Keratinocyte (primary cell): ENCODE measurements at regions not wholly inside any gene's neighbourhood (a gene's known extent, or its start where the extent isn't known, plus 50 kb on each side); places are given as distances from the start of the nearest gene placed in this dataset.

ENCODE experiments used
- DNase-seq: peaks from one replicate; pipeline ENCODE4 v3.0.0-alpha.2; 2011; ENCODE audit warnings: low read depth, missing footprints, low spot score
- FAIRE-seq: peaks from 2 replicates; lab custom pipeline; 2011; peaks lifted over from hg19 to GRCh38; lab: Jason Lieb, UNC
- H2AFZ ChIP-seq: 2 replicates; pipeline ENCODE4 v1.6.0; 2012; ENCODE audit warnings: low read length, control low read depth, inconsistent platforms; ENCODE audit not compliant: control insufficient read depth
- H3K27ac ChIP-seq: 2 replicates; pipeline ENCODE4 v1.5.1; 2011; ENCODE audit warnings: low read length; ENCODE audit not compliant: control insufficient read depth, insufficient read depth
- H3K27me3 ChIP-seq: 3 replicates; pipeline ENCODE4 v1.6.0; 2011; ENCODE audit warnings: low read length; ENCODE audit not compliant: control insufficient read depth, insufficient read depth; ENCODE audit errors: extremely low read depth
- H3K36me3 ChIP-seq, 2 experiments: 2 replicates in 1 of 2; 3 replicates in 1 of 2; pipeline ENCODE4 v1.5.1; 2011; ENCODE audit warnings: low read length in 2 of 2, mild to moderate bottlenecking in 1 of 2; ENCODE audit not compliant: control insufficient read depth in 2 of 2, insufficient read depth in 2 of 2; ENCODE audit errors: extremely low read depth in 1 of 2
- H3K4me1 ChIP-seq: 3 replicates; pipeline ENCODE4 v1.5.1; 2011; ENCODE audit warnings: low read length; ENCODE audit not compliant: control insufficient read depth, insufficient read depth; ENCODE audit errors: extremely low read depth
- H3K4me2 ChIP-seq: 3 replicates; pipeline ENCODE4 v1.6.0; 2011; ENCODE audit warnings: low read depth, low read length; ENCODE audit not compliant: control insufficient read depth, insufficient read depth; ENCODE audit errors: extremely low read depth
- H3K4me3 ChIP-seq, 3 experiments: fragments of 200-600 bp in 1 of 3; sonication (generic) in 1 of 3; 2 replicates in 2 of 3; 3 replicates in 1 of 3; pipeline ENCODE4 v1.5.1; 2011 to 2016; ENCODE audit warnings: low read length in 3 of 3, mild to moderate bottlenecking in 3 of 3, control low read depth in 2 of 3, inconsistent platforms in 1 of 3, low read depth in 1 of 3, mixed read lengths in 1 of 3, mixed run types in 1 of 3, moderate library complexity in 1 of 3; ENCODE audit not compliant: control insufficient read depth in 2 of 3, insufficient read depth in 2 of 3; ENCODE audit errors: extremely low read depth in 1 of 3
- H3K79me2 ChIP-seq: 2 replicates; pipeline ENCODE4 v1.6.0; 2012; ENCODE audit warnings: low read length; ENCODE audit not compliant: control insufficient read depth, insufficient read depth
- H3K9ac ChIP-seq: 3 replicates; pipeline ENCODE4 v1.6.0; 2011; ENCODE audit warnings: low read length; ENCODE audit not compliant: control insufficient read depth, insufficient read depth; ENCODE audit errors: extremely low read depth
- H3K9me1 ChIP-seq: 3 replicates; pipeline ENCODE4 v1.6.0; 2011; ENCODE audit warnings: low read length; ENCODE audit not compliant: control insufficient read depth, insufficient read depth; ENCODE audit errors: extremely low read depth
- H3K9me3 ChIP-seq: 2 replicates; pipeline ENCODE4 v1.5.1; 2012; ENCODE audit warnings: low read depth, low read length; ENCODE audit not compliant: control insufficient read depth
- H4K20me1 ChIP-seq: 3 replicates; pipeline ENCODE4 v1.6.0; 2011; ENCODE audit warnings: low read length; ENCODE audit not compliant: control insufficient read depth, insufficient read depth; ENCODE audit errors: extremely low read depth
- CTCF ChIP-seq, 3 experiments: IDR thresholded peaks in 1 of 3; conservative IDR thresholded peaks in 1 of 3; optimal IDR thresholded peaks in 1 of 3; 2 replicates in 2 of 3; 3 replicates in 1 of 3; pipeline versions ENCODE3 to v1.5.1; 2011; ENCODE audit warnings: low read length in 3 of 3, mild to moderate bottlenecking in 3 of 3, moderate library complexity in 2 of 3, control low read depth in 1 of 3, inconsistent platforms in 1 of 3; ENCODE audit not compliant: insufficient read depth in 2 of 3; ENCODE audit errors: extremely low read depth in 1 of 3
- EZH2 ChIP-seq: IDR thresholded peaks from one replicate; pipeline ENCODE4 v1.6.1; 2012; ENCODE audit warnings: inconsistent platforms, mild to moderate bottlenecking, low read length, moderate library complexity
- dilution Hi-C: fragments of 300-500 bp; cut with MboI; formaldehyde crosslinking; loops from one replicate; pipeline ENCODE4 v1.7.0; 2020; ENCODE audit warnings: low sequenced_read_pairs; ENCODE audit not compliant: extremely low pct_ligation_motif_present

- Histone ChIP-seq H2AFZ (no peak overlapping the region), H3K4me2 (no peak overlapping the region), H3K9me3 (no peaks in the 10 kb centered on the region), H3K9me1 (no peaks in the 10 kb centered on the region), H3K4me3 (no peak overlapping the region), H3K36me3 (no peaks in the 10 kb centered on the region), H3K27ac (no peak overlapping the region), H3K79me2 (no peaks in the 10 kb centered on the region), H3K4me1 (no peaks in the 10 kb centered on the region), H3K27me3 (no peaks in the 10 kb centered on the region), H4K20me1 (no peaks in the 10 kb centered on the region), H3K9ac (no peak overlapping the region)
- DNase-seq (no peak), FAIRE-seq (no peak)
- dilution Hi-C loops = no loop called here
- TF ChIP-seq EZH2 = no peak
- TF ChIP-seq CTCF (optimal IDR thresholded peaks at IDR 0.05 in 1 of 3, IDR thresholded peaks at IDR 0.05 in 1 of 3, conservative IDR thresholded peaks at IDR 0.05 in 1 of 3; ENCODE audit: extremely low read depth in 1 of 3, insufficient read depth in 2 of 3, low read length in 3 of 3) = no peak
Measured at GRCh38 chr2:75922191-75922590, 211.5 kb upstream of the GCFC2 start.

DNA sequence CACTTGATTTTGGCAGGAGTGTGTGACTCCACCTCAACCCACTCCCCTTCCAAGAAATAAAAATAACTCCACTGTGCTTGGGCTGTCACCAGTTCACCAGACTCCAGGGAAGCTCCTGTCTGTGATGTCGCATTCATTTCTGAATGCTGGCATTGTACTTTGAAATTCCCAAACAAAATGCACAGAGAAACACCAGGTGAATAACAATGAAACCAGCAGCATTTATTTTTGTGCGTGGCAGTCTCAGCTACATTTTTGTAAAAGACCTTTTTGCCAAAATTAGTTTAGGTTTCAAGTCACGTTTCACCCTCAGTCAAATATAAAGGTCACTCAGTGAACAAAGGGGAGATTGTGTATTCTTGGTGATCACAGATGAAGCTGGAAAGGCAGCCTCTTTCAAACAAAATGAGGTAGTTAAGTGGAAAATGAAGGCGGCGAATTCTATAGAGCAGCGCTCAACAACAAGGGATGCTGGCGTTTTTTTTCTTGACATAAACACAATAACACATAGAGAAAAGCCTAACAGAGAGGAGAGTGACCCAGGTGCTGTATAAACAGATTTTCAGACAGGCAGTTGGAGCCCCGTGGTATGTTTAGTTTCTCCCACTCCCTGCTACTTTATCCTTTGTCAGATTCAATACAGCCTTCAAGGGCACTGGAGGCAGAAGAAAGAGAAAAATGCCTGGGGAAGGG lies 210.3 kb upstream of the GCFC2 start:
- no peaks in the 10 kb centered on the region for H3K79me2 ChIP-seq
- H4K20me1 ChIP-seq = no peaks in the 10 kb centered on the region
- H3K9ac ChIP-seq = no peak overlapping the region
- TF ChIP-seq EZH2 (no peak), CTCF (optimal IDR thresholded peaks at IDR 0.05 in 1 of 3, IDR thresholded peaks at IDR 0.05 in 1 of 3, conservative IDR thresholded peaks at IDR 0.05 in 1 of 3; ENCODE audit: extremely low read depth in 1 of 3, insufficient read depth in 2 of 3, low read length in 3 of 3) (no peak)
- no peak overlapping the region for H3K4me3 ChIP-seq
- FAIRE-seq (no peak), DNase-seq (no peak)
- no peak overlapping the region for H3K27ac ChIP-seq
- H3K36me3 ChIP-seq = no peaks in the 10 kb centered on the region
- H3K4me2 ChIP-seq = no peak overlapping the region
- no peak overlapping the region for H2AFZ ChIP-seq
- no peaks in the 10 kb centered on the region for H3K27me3 ChIP-seq
- dilution Hi-C loops = no loop called here
- H3K4me1 ChIP-seq = no peaks in the 10 kb centered on the region
- H3K9me1 ChIP-seq = no peaks in the 10 kb centered on the region
- no peaks in the 10 kb centered on the region for H3K9me3 ChIP-seq
